Iris pigment epithelial cell (primary cell): ENCODE measurements at regions not wholly inside any gene's neighbourhood (a gene's known extent, or its start where the extent isn't known, plus 50 kb on each side); places are given as distances from the start of the nearest gene placed in this dataset.
"Not testable (repeated sequence)": the region's sequence is repeated elsewhere in the genome, so short reads cannot be mapped to it uniquely, and the experiment has no call there.

Experiments
- DNase-seq: peaks from one replicate; pipeline ENCODE4 v3.0.0-alpha.2; 2011; ENCODE audit warnings: low read depth

DNA sequence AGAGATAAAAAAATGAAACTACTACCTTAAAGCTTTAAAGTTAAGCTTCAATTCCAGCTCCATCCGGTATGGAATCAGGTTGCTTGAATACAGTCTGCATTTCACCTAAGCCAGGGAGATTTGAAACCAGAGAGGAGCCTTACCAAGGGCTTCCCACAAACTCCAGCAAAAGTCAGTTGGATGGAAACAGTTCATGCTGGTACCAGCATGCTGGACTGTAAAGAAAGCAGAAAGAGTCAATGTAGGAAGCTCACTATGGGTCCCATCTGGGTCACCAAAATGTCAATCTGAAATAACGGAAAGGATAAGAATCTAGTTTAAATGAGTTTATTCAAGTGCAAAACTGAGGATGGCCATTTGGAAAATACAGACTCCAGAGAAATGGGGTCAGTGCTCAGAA is 65.3 kb downstream of the CDO1 start:
- DNase-seq: peak; percentile 11

DNA sequence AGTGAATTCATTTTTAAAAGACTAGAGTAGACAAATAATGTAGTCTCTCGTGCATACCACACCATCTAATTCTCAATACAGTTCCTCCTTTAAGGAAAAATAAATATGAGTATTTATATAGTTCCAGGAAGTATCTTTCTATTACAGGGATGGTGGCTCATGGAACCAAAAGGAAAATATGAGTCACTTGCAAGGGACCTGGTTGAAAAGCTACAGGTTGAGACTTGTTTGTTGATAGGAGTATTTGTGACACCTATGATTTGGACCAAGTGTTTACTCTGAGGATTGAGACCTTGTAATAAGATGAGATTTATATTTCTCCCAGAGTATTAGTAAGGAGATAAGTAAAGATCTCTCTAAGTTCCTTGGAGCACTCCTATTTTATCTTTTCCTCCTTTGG is 67.4 kb downstream of the CDO1 start:
- no peak for DNase-seq

DNA sequence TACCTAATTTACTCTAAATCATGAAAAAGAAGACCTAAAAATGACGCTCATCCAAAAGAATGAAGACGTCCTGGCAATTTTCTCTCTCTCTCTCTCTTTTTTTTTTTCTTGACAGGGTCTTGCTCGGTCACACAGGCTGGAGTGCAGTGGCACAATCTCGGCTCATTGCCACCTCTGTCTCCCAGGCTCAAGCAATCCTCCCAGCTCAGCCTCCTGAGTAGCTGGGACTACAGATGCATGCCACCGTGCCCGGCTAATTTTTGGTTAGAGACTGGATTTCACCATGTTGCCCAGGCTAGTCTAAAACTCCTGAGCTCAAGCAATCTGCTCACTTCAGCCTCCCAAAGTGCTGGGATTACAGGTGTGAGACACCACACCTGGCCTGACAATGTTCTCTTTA is 77.2 kb downstream of the CDO1 start:
- not testable (repeated sequence) for DNase-seq

DNA sequence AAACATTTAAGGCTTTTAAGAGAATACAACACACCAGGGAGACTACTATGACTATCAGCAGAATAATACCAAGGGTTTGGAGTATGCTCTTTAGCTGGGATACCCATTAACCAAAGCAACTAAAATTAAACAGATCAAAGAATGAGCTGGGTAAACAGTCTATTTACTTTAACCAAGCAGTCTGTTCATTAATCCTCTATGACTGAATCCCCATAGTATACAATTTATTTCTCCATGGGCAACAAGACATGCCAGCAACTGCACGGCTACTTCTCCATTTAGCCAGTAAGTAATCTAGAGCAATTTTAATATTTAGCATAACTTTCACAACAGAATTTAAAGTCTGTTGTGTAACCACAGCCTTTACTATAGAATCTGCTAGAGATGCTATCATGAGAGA is 77.6 kb downstream of the CDO1 start:
- no peak for DNase-seq

DNA sequence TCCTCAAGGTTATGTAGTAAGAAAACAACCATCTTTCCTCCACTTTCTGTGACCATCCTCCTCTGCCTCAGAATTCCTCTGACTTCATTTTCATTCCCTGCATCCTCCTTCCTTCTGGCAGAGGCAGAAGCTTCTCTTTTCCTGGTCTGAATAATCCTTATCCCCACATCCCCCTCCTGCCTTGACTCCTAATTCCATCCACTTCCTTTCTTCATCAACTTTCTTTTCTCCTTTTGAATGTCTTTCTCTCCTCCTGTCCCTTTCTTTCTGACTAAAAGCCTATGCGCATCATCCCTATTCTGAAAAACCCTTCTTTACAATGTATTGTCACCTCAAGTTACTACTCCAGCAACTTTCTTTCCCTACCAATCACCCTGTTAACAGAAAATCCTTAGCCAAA is 79.0 kb downstream of the CDO1 start:
- DNase-seq: no peak

DNA sequence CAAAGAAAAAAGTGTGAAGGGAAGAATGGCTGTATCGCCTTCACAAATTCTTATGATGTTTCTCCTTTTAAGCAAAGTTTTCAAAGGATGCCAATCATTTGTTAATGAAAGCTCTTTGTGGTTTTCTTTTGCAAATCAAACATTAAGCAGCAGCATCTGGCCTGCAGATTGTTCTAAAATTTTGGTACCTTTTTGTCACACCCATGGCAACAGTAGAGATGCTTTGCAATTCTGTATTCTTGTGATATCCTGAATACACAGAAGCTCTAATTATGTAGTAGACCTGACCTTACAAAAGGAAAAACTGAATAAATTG is 79.8 kb downstream of the CDO1 start:
- DNase-seq: no peak

DNA sequence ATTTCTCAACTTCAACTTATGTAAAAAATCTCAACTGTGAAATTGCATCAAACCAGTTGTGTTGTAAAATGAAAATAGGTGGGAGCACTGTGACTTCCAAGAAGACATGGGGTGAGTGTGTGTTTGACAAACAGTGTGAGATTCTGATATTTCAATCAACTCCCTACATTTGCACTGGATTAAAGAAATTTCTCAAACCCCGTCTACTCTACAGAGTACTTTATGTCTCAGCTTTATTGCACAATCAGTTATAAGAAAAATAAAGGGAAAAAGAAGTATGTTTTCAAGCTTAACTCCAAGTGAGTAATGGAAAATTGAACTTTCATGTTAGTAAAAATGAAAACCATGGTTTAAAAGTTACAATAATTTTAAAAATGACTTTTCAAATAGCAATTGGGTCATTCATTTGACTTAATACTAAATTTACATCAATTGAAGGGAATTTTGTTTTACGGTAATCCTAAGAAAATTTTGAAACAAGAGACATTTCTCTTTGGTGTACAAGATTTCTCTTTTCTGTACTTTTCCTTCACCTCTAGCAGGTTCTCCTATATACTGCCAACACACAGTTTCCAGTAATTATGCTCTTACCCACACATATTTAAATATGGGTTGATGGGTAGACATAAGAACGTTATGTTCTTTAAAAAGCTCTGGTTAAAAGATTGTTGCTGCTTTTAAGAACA is 80.3 kb downstream of the CDO1 start:
- no peak for DNase-seq

DNA sequence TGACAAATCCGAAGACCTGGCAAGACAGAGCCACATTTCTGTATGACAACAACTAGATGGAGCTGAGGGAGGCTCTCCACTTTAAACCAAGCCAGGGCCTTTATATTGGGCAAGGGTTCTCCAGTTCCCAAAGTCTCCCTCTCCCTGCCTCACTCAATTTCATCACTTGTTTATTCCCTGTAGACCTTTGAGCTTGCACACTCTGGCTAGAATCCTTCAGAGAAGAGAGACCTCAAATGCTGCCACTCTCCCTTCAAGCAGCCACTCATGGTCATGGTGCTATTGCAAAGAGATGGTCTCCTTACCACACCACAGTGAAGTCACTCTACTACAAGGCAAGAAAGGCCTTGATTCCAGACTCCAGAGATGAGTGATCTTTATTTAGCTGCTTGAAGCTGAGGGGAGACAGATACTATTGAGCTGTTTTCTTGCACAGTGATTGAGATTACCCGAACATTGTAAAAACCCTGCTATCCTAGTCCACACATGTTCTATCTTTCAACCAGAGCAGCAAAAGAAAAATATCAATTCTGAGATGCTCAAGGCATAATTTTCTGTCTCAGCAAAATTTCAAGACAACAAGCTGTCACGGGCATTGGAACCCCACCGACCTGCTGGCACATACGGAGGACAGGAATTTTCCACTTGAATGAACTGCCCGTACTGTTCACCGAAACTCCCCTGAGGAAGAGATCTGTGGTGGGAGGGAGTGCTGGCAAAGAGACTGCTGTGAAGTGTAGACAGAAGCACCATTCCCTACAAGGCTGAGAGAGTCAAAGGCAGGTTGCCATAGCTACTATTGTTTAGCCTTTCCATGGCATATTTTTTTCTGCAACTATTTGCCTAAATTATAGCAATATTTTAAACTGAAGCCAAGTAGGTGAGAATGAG is 81.1 kb downstream of the CDO1 start:
- DNase-seq: no peak

DNA sequence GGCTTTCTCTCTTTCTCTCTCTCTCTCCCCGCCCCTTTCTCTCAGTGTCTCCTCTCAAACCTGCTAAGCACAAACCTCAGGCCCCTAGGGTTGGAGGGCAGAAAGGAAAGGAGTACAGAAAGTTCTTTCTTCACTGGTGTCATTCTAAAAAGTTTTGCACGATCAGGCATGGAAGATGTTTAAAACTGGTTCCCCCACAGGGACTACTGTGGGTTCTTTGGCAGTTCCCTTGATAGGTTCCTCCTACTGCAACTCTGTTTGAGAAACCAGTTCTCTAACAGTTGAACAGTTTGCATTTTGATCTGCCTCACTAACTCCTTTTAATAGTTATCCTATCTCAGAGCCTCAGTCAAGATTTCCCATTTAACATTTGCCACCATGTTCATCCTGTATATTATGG is 82.9 kb downstream of the CDO1 start:
- DNase-seq: no peak

DNA sequence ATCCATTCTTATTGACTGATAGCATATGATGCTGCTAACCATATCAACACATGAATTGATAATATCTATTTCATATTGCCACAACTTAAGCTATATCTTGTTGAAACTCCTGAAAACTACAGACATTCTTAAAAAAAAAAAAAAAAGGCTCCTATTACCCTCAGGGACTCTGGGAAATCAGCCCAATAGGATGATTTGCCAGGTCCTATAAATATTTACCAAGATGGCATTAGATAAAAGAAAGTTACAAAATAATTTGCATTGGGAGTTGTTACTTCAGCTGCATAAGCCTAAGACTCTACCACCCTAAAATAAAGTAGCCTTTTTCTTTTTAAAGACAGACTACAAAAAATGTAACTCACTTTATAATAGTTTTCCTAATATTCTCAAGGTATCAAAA is 84.4 kb downstream of the CDO1 start:
- no peak for DNase-seq

DNA sequence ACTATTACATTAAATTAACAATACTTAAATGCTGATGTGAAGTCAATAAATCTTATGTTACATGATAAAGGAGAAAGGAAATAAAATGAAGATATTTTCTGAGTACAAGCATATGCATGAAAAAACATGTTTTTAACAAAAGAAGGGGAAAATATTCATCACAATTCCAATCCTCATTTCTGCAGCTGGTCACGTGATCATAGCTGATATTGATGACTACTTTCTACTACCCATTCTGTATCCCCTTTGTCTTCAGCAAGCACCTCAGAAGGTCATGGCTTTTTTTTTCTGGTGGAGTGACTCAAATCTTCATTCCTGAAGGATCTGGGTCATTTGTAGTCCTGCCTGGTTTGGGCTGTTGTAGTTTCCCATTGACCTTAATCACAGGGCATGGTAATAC is 90.9 kb downstream of the CDO1 start:
- DNase-seq: no peak

DNA sequence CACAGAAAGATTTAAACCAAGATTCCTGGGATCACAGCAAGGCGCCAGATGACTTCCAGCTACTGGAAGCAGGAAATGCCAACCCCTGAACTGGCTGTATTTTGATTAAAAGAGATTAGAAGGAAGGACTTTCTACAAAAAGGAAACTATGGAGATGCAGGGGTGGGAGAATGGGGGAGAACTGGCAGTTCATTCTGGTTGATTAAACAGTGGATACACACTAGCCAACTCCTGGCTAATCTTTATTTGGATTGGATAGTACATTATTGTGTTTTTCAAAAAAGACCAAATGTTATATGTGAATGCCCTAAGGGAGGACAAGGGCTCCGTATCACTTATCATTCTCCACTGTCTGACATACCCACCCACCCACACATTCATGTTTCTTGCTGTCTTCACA is 93.2 kb downstream of the CDO1 start:
- no peak for DNase-seq

DNA sequence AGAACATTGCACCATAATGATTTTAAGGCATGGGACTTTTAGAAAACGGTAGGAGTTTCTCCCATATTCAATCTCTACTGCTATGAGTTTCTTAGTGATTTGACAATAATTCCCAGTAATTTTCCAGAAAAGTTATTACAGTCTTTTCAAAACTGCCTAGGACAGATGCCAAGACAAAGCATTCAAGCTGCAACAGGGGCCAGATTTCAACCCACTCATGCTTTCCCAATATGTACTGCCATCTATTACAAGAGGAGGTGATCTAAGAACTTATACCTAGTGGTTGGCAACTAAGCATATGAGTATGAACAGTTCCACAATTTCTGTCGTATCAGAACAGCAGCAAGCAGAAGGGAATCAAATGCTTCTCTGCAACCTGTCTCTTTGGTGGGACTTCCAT is 95.1 kb upstream of the TMED7 start:
- no peak for DNase-seq

DNA sequence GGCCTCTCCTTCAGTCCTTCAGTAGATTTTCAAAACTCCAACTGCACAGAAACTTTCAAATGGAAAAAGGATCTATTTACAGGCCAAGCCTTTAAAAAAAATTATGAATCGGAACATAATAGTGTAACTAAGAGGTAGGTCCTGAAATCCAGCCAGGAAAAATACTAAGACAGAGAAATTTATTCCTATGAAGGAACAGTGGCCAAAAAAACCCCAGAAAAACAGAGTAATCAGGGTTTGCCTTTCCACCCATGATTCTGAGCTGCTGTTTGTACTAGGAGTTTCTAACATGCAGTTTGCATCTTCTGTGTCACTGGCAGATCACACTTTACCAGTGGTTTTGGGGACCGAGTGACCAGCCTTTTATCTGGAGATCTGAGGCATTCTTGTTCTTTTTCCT is 93.1 kb upstream of the TMED7 start:
- no peak for DNase-seq

DNA sequence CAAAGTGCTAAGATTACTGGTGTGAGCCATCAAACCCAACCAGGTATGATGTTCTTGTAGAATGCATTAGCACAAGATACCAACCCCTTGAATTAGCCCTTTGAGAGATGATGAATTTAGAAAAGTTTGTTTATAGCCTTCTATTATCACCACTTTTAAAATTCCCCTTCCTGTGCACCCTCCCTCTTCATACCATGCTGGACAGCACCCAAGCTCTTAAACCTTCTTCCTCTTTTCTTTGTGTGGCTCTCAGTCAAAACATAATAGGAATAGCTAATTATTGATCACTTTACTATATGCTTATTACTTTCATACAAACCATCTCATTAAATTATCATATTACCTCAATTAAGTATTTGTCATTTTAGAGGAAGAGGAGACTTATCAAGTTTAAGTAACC is 87.6 kb upstream of the TMED7 start:
- DNase-seq: no peak

DNA sequence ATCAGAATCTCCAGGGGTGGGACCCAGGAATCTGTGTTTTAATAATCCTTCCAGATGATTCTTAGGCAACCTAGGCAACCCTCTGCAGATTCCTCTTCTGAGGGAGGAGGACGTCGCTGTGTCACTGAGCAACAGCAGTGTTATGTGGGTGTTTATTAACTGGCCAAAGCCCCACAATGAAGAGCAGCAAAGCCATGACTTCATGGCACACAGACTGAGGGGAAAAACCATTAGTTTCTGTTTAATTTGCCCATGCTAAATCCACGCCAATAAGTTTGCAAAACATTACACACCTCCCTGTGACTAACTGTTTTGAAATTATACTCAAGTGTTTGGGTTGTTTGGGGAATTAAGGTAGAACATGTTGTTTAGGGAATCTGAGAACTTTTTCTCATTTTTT is 83.7 kb upstream of the TMED7 start:
- DNase-seq: no peak

DNA sequence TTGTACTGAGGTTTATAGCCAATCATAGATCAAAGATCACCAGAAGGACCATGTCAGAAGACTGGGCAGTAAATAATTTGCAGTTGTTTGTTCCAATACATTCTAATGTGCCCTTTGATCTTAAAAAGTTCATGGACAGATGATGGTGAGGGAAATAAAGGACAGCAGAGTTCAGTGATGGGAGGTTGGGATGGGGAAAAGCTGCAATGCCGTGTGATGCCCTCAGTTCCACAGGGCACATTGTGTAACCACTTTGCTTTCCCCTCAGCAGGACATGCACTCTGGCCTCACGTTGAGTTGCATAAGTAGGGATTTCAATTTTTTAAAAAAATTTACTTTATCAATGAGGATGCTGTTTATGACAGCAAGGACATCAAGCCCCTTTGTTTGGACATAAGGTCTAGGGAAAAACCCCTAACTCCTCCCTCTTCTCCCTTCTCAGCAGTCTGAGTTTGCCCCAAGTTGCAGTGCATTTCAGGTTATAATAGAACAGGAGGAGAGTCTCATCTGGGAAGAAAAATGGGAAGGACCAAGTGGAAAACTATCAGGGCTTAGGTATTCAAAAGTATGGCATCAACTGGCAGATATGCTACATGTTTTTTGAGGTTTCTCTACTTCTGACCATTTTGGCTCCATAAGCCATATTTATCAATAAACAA is 83.1 kb upstream of the TMED7 start:
- no peak for DNase-seq

DNA sequence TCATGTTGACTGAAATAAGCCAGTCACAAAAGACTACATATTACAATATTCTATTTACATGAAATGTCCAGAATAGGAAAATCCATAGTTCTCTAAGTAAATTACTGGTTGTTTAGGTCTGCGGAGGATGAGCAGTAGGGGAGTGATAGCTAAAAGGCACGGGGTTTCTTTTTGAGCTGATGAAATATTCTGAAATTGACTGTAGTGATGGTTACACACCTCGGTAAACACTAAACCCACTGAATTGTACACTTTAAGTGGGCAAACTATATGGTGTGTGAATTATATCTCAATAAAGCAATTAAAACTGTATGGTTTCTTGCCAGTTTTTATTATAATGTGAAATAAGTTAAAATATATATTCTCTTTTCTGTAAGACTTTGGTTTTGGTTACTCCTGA is 77.7 kb upstream of the TMED7 start:
- no peak for DNase-seq

DNA sequence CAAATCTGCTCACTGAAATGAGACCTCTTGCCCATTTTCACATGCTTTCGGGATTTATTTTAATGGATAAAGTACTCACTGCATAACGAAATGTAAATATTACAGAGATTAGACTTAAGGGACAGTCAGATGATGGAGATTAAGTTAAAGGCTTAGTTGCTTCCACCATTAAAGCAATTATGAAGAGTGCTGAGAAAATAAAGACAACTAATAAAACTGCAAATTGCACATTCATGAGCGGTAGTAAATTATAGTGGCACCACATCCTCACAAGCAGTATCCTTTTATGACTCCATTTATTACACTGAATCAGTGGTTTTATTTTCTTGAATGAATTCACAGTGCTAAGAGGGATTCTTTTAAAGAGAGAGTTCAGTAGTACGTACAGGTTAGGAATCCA is 76.2 kb upstream of the TMED7 start:
- DNase-seq: no peak

DNA sequence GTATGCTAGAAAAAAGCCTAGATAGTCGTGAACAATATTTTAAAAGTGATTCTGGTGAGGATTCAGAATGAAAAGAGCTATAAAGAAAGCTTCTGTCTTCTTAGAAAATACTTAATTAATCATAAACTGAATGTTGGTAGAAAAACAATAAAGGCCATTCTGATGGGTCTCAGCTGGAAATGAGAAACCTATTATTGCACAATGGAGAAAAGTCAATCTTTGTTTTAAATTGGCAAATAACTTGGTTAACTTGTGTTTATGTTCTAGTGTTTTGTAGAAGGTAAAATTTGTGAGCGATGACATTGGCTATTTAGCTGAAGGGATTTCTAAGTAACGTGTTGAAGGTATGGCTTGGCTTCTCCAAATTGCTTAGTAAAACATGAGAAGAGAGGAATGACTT is 74.1 kb upstream of the TMED7 start:
- no peak for DNase-seq

DNA sequence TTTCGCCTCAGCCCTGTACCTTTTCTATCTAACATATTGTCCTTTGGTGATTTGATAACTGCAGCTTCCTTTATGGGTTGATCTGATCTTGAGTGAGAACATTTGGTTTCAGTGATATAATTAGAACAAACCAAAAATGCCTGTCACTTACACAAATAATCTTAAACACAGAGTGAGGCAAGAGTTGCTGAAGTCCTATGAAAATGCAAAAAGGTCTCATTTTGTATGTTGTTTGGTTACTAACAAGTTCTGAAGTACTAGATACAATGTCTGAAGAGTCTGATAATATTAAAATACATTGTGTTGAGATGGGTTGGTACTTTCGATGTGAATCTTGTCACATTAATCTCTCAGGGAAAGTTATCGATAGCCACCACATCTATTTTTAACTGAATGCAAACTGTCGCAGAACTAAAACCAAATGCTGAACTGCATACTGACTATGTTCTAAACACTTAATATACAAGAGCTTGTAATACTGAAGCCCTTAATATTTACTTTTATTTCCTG is 70.4 kb upstream of the TMED7 start:
- no peak for DNase-seq

DNA sequence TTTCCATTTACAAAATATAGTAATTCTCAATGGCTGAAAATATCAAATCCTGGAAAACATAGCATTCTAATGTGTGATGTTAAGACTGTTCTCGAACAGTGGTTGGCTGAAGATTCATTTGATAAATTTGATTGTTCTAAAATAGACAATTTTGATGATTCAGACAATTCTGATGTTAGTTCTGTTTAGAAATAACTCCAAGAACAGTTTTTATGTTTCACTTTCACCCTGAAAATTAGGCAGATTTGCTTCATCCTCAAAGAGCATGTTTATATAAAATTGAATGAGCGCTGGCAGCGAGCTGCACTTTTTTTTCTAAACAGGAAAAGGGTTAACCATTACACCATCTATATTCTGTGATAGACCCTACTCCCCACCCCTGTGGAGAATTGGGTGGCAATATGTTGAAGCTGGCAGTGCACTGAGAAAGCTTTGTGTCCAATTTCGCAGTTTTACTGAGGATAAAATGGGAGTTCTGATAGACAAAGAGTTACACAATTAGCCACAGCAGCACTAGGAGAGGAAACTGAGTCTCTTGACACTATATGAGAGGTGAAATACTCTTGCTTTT is 69.6 kb upstream of the TMED7 start:
- no peak for DNase-seq

DNA sequence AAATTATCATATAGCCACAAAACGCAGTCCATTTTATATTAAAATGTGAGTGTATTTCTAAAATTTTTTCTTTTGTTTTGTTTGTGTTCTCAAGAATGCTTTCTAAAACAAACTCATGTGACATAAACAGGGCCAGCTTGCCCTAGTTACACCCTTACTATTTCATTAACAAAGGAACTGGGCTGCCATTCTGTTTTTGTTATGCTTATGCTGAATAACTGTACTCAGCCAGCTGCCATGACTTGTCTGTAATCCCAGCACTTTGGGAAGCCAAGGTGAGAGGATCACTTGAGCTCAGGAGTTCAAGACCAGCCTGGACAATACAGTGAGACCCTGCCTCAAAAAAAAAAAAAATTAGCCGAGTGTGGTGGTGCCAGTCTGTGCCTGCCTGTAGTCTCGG is 66.0 kb upstream of the TMED7 start:
- not testable (repeated sequence) for DNase-seq
